ENCODE measurements at regions not wholly inside any gene's neighbourhood (a gene's known extent, or its start where the extent isn't known, plus 50 kb on each side); places are given as distances from the start of the nearest gene placed in this dataset.

DNA sequence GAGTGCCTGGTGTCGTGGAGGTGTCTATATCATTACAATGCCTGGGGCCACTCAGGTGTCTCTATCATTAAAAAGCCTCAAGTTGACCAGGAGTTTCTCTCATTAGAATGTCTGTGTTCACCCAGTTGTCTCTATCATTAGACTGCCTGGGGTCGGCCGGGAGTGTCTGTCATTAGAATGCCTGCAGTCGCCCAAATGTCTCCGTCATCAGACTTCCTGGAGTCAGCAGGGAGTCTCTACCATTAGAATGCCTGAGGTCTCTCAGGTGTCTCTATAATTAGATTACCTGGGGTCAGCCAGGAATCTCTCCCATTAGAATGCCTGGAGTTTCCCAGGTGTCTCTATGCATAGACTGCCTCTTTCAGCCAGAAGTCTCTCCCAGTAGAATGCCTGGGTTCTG is 1477.6 kb downstream of the UQCRFS1 start:
- POLR2A ChIA-PET, result no interaction called here
- ATAC-seq (replicated peaks in 1 of 4), result no peak
- no peaks in the 10 kb centered on the region for H3K4me1 Mint-ChIP-seq
- H3K27ac ChIP-seq (ENCODE audit: low read length), result no peak overlapping the region
- no peaks in the 10 kb centered on the region for H3K27me3 Mint-ChIP-seq
- CTCF ChIA-PET, result no interaction called here
- peaks cover 34 to 69% (median 52%) of the 10 kb centered on the region in 3 donors for H3K9me3 Mint-ChIP-seq
- no peak overlapping the region for H3K27ac Mint-ChIP-seq
- WGBS (ENCODE audit: insufficient coverage), result 100% methylated on average over 4 of the region's 5 CpGs
- H3K9me3 ChIP-seq, result peaks cover 6% of the 10 kb centered on the region
- H3K36me3 ChIP-seq (ENCODE audit: control insufficient read depth in 2 of 2, extremely low read depth in 1 of 2, insufficient read depth in 1 of 2, low read length in 1 of 2), result no peaks in the 10 kb centered on the region
- H3K4me3 ChIP-seq (ENCODE audit: control insufficient read depth in 1 of 2, extremely low read depth in 1 of 2, low read length in 1 of 2), result no peak overlapping the region
- H3K4me3 Mint-ChIP-seq, result no peak overlapping the region
- no peak for DNase-seq
- no peaks in the 10 kb centered on the region for H3K4me1 ChIP-seq (ENCODE audit: control insufficient read depth in 1 of 2, extremely low read depth in 1 of 2, insufficient read depth in 2 of 2, low read length in 2 of 2)
- H3K36me3 Mint-ChIP-seq, result peaks cover 64% of the 10 kb centered on the region
- no peaks in the 10 kb centered on the region for H3K27me3 ChIP-seq (replicated peaks in 1 of 2; ENCODE audit: control insufficient read depth in 2 of 2, extremely low read depth in 1 of 2, insufficient read depth in 2 of 2, low read length in 1 of 2)

DNA sequence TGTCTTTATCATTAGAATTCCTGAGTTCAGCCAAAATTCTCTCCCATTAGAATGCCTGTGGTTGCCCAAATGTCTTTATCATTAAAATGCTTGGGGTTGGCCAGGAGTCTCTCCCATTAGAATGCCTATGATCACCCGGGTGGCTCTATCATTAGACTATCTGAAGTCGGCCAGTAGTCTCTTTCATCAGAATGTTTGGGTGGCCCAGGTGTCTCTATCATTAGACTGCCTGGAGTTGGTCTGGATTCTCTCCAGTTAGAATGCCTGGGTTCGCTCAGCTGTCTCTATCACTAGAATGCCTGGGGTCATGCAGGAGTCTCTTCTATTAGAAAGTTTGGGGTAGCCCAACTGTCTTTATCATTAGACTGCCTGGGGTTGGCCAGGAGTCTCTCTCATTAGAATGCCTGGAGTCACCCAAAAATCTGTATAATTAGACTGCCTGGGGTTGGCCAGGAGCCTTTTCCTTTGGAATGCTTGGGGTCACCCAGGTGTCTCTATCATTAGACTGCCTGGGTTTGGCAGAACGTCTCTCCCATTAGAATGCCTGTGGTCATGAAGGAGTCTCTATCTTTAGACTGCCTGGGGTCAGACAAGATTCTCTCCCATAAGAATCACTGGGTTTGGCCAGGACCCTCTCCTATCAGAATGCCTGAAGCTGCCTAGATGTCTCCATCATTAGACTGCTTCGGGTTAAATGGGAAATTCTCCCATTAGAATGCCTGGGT is 1478.3 kb downstream of the UQCRFS1 start:
- no peak overlapping the region for H3K4me3 Mint-ChIP-seq
- peaks cover 64% of the 10 kb centered on the region for H3K36me3 Mint-ChIP-seq
- H3K27me3 Mint-ChIP-seq, result no peaks in the 10 kb centered on the region
- Histone ChIP-seq H3K9me3 (peaks cover 6% of the 10 kb centered on the region), H3K27me3 (replicated peaks in 1 of 2; ENCODE audit: control insufficient read depth in 2 of 2, extremely low read depth in 1 of 2, insufficient read depth in 2 of 2, low read length in 1 of 2) (no peaks in the 10 kb centered on the region), H3K36me3 (ENCODE audit: control insufficient read depth in 2 of 2, extremely low read depth in 1 of 2, insufficient read depth in 1 of 2, low read length in 1 of 2) (no peaks in the 10 kb centered on the region), H3K27ac (ENCODE audit: low read length) (no peak overlapping the region), H3K4me1 (ENCODE audit: control insufficient read depth in 1 of 2, extremely low read depth in 1 of 2, insufficient read depth in 2 of 2, low read length in 2 of 2) (no peaks in the 10 kb centered on the region), H3K4me3 (ENCODE audit: control insufficient read depth in 1 of 2, extremely low read depth in 1 of 2, low read length in 1 of 2) (no peak overlapping the region)
- CTCF ChIA-PET, result no interaction called here
- POLR2A ChIA-PET, result no interaction called here
- no peak for DNase-seq
- H3K9me3 Mint-ChIP-seq, result peaks cover 31 to 63% (median 48%) of the 10 kb centered on the region in 3 donors
- H3K4me1 Mint-ChIP-seq, result no peaks in the 10 kb centered on the region
- ATAC-seq (replicated peaks in 1 of 4), result no peak
- H3K27ac Mint-ChIP-seq, result no peak overlapping the region
- WGBS (ENCODE audit: insufficient coverage), result 85% methylated on average over 3 of the region's 5 CpGs

DNA sequence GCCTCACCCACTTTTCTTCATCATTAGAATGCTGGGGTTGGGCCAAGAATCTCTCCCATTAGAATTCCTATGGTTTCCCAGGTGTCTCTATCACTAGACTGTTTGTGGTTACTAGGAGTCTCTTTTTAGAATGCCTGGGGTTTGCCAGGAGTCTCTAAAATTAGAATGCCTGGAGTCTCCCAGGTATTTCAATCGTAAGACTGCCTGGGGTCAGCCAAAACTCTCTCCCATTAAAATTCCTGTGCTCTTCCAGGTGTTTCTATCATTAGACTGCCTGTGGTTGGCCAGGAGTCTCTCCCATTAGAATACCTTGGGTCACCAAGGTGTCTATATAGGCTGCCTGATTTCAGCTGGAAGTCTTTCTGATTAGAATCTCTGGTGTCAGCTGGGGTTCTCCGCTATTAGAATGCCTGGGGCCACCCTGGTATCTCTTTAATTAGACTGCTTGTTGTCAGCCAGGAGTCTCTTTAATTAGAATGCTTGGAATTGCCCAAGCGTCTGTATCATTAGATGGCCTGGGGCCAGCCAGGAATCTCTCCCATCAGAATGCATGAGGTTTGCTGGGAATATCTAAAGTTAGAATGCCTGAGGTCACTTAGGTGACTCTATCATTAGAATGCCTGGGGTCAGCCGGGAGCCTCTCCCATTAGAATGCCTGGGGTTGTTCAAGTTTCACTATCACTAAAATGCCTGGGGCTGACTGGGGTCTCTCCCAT is 1479.2 kb downstream of the UQCRFS1 start:
- Histone ChIP-seq H3K9me3 (peaks cover 6% of the 10 kb centered on the region), H3K27ac (ENCODE audit: low read length) (no peak overlapping the region), H3K36me3 (ENCODE audit: control insufficient read depth in 2 of 2, extremely low read depth in 1 of 2, insufficient read depth in 1 of 2, low read length in 1 of 2) (no peaks in the 10 kb centered on the region), H3K4me1 (ENCODE audit: control insufficient read depth in 1 of 2, extremely low read depth in 1 of 2, insufficient read depth in 2 of 2, low read length in 2 of 2) (no peaks in the 10 kb centered on the region), H3K4me3 (ENCODE audit: control insufficient read depth in 1 of 2, extremely low read depth in 1 of 2, low read length in 1 of 2) (no peak overlapping the region), H3K27me3 (replicated peaks in 1 of 2; ENCODE audit: control insufficient read depth in 2 of 2, extremely low read depth in 1 of 2, insufficient read depth in 2 of 2, low read length in 1 of 2) (no peaks in the 10 kb centered on the region)
- CTCF ChIA-PET, result no interaction called here
- ATAC-seq (replicated peaks in 1 of 4) (no peak), DNase-seq (no peak)
- H3K27me3 Mint-ChIP-seq, result no peaks in the 10 kb centered on the region
- POLR2A ChIA-PET, result no interaction called here
- H3K4me3 Mint-ChIP-seq, result no peak overlapping the region
- H3K27ac Mint-ChIP-seq, result no peak overlapping the region
- H3K9me3 Mint-ChIP-seq, result peaks cover 22 to 53% (median 43%) of the 10 kb centered on the region in 3 donors
- WGBS (ENCODE audit: insufficient coverage), result 94% methylated on average over 3 of the region's 4 CpGs
- peaks cover 64% of the 10 kb centered on the region for H3K36me3 Mint-ChIP-seq
- no peaks in the 10 kb centered on the region for H3K4me1 Mint-ChIP-seq

DNA sequence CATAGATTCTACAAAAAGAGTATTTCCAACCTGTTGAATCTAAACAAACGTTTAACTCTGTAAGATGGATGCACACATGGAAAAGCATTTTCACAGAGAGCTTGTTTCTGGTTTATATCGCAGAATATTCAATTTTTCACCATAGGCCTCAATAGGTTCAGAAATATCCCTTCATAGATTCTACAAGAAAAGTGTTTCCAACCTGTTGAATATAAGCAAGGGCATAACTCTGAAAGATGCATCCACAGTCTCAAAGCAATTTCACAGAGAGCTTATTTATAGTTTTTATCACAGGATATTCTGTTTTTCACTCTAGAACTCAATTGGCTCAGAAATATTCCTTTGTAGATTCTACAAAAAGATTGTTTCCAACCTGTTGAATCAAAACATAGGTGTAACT is 1483.6 kb downstream of the UQCRFS1 start:
- peaks cover 36% of the 10 kb centered on the region for H3K36me3 Mint-ChIP-seq
- no peaks in the 10 kb centered on the region for H3K4me1 ChIP-seq (ENCODE audit: control insufficient read depth in 1 of 2, extremely low read depth in 1 of 2, insufficient read depth in 2 of 2, low read length in 2 of 2)
- no peaks in the 10 kb centered on the region for H3K4me1 Mint-ChIP-seq
- no peaks in the 10 kb centered on the region for H3K27me3 Mint-ChIP-seq
- no peak overlapping the region for H3K27ac Mint-ChIP-seq
- no peak overlapping the region for H3K27ac ChIP-seq (ENCODE audit: low read length)
- 100% methylated on average over 1 of the region's 2 CpGs for WGBS (ENCODE audit: insufficient coverage)
- ChIA-PET POLR2A (interaction anchor here in 1 of 2 donors (0.9 kb wide), 1 partner anchor 256 kb away, joined by 3 read pairs; no protein-coding TSS in a partner anchor), CTCF (interaction anchor here in 1 of 2 donors (0.6 kb wide), 1 partner anchor 182 kb away, joined by 3 read pairs; no protein-coding TSS in a partner anchor)
- no peaks in the 10 kb centered on the region for H3K36me3 ChIP-seq (ENCODE audit: control insufficient read depth in 2 of 2, extremely low read depth in 1 of 2, insufficient read depth in 1 of 2, low read length in 1 of 2)
- H3K4me3 ChIP-seq (ENCODE audit: control insufficient read depth in 1 of 2, extremely low read depth in 1 of 2, low read length in 1 of 2), result no peak overlapping the region
- no peaks in the 10 kb centered on the region for H3K27me3 ChIP-seq (replicated peaks in 1 of 2; ENCODE audit: control insufficient read depth in 2 of 2, extremely low read depth in 1 of 2, insufficient read depth in 2 of 2, low read length in 1 of 2)
- ATAC-seq (replicated peaks in 1 of 4), result no peak
- no peak overlapping the region for H3K4me3 Mint-ChIP-seq
- peaks cover under 1 to 34% (median 30%) of the 10 kb centered on the region in 3 donors for H3K9me3 Mint-ChIP-seq
- H3K9me3 ChIP-seq, result peaks cover 14% of the 10 kb centered on the region
- DNase-seq, result no peak

DNA sequence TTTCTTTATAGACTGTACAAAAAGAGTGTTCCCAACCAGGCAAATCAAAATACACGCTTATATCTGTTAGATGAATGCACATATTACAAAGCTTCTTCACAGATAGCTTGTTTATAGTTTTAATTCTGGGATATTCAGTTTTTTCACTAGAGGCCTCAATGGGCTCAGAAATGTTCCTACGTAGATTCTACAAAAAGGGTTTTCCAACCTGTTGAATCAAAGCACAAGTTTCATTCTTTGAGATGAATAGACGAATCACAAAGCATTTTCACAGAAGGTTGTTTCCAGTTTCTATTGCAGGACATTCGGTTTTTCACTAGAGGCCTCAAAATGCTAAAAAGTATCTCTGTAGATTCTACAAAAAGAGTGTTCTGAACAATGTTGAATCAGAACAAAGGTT is 1490.3 kb downstream of the UQCRFS1 start:
- H3K27me3 ChIP-seq (replicated peaks in 1 of 2; ENCODE audit: control insufficient read depth in 2 of 2, extremely low read depth in 1 of 2, insufficient read depth in 2 of 2, low read length in 1 of 2), result no peaks in the 10 kb centered on the region

DNA sequence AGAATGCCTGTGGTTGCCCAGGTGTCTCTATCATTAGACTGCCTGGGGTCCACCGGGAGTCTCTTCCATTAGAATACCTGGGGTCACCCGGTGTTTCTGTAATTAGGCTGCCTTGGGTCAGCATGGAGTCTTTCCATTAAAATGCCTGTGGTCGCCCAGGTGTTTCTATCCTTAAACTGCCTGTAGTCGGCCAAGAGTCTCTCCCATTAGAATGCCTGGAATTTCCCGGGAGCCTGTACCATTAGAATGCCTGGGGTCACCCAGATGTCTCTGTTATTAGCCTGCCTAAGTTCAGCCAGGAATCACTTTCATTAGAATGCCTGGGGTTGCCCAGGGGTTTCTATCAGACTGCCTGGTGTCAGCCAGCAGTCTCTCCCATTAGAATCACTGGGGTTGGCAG is 1492.8 kb downstream of the UQCRFS1 start:
- Mint-ChIP-seq H3K4me3 (no peak overlapping the region), H3K27ac (no peak overlapping the region), H3K36me3 (peaks cover 3% of the 10 kb centered on the region), H3K4me1 (no peaks in the 10 kb centered on the region), H3K27me3 (no peaks in the 10 kb centered on the region), H3K9me3 (peaks cover 11 to 51% (median 46%) of the 10 kb centered on the region in 3 donors)
- Histone ChIP-seq H3K27ac (ENCODE audit: low read length) (no peak overlapping the region), H3K4me3 (ENCODE audit: control insufficient read depth in 1 of 2, extremely low read depth in 1 of 2, low read length in 1 of 2) (no peak overlapping the region), H3K9me3 (peaks cover 17% of the 10 kb centered on the region), H3K36me3 (ENCODE audit: control insufficient read depth in 2 of 2, extremely low read depth in 1 of 2, insufficient read depth in 1 of 2, low read length in 1 of 2) (no peaks in the 10 kb centered on the region), H3K27me3 (replicated peaks in 1 of 2; ENCODE audit: control insufficient read depth in 2 of 2, extremely low read depth in 1 of 2, insufficient read depth in 2 of 2, low read length in 1 of 2) (no peaks in the 10 kb centered on the region), H3K4me1 (ENCODE audit: control insufficient read depth in 1 of 2, extremely low read depth in 1 of 2, insufficient read depth in 2 of 2, low read length in 2 of 2) (no peaks in the 10 kb centered on the region)
- POLR2A ChIA-PET, result no interaction called here
- 83% methylated on average over 5 of the region's 5 CpGs for whole genome bisulfite sequencing (ENCODE audit: insufficient coverage)
- no peak for DNase-seq
- CTCF ChIA-PET, result no interaction called here
- no peak for ATAC-seq (replicated peaks in 1 of 4)

More for the DNA sequence above, 1490.3 kb downstream of the UQCRFS1 start:
- H3K9me3 ChIP-seq, result peaks cover 18% of the 10 kb centered on the region
- WGBS (ENCODE audit: insufficient coverage), result 85% methylated on average over 2 of the region's 4 CpGs
- DNase-seq, result no peak
- Mint-ChIP-seq H3K36me3 (peaks cover 10% of the 10 kb centered on the region), H3K27me3 (no peaks in the 10 kb centered on the region), H3K27ac (no peak overlapping the region), H3K4me1 (no peaks in the 10 kb centered on the region), H3K4me3 (no peak overlapping the region), H3K9me3 (peaks cover 7 to 49% (median 47%) of the 10 kb centered on the region in 3 donors)
- H3K4me3 ChIP-seq (ENCODE audit: control insufficient read depth in 1 of 2, extremely low read depth in 1 of 2, low read length in 1 of 2), result no peak overlapping the region
- H3K4me1 ChIP-seq (ENCODE audit: control insufficient read depth in 1 of 2, extremely low read depth in 1 of 2, insufficient read depth in 2 of 2, low read length in 2 of 2), result no peaks in the 10 kb centered on the region
- ChIA-PET CTCF (no interaction called here), POLR2A (no interaction called here)
- ATAC-seq (replicated peaks in 1 of 4), result no peak
- no peak overlapping the region for H3K27ac ChIP-seq (ENCODE audit: low read length)
- no peaks in the 10 kb centered on the region for H3K36me3 ChIP-seq (ENCODE audit: control insufficient read depth in 2 of 2, extremely low read depth in 1 of 2, insufficient read depth in 1 of 2, low read length in 1 of 2)
